Loucy (cell line): ENCODE measurements at regions not wholly inside any gene's neighbourhood (a gene's known extent, or its start where the extent isn't known, plus 50 kb on each side); places are given as distances from the start of the nearest gene placed in this dataset.
"Not testable (repeated sequence)": the region's sequence is repeated elsewhere in the genome, so short reads cannot be mapped to it uniquely, and the experiment has no call there.

Experiments
- CTCF ChIP-seq: fragments of 200-600 bp; sonication (generic); conservative IDR thresholded peaks from 2 replicates; pipeline ENCODE4 v1.5.1; 2014; ENCODE audit warnings: mild to moderate bottlenecking, antibody characterized with exemption, low read length
- EZH2phosphoT487 ChIP-seq: fragments of 200-600 bp; IDR thresholded peaks from 2 replicates; pipeline ENCODE4 v1.6.1; 2018; ENCODE audit warnings: antibody characterized with exemption, mild to moderate bottlenecking, moderate library complexity, borderline replicate concordance

- TF ChIP-seq CTCF, EZH2phosphoT487: not testable (repeated sequence)
These were observed 683.3 kb downstream of the REEP3 start for GRCh38 chr10:64204504-64204903.
